Activated CD4-positive, alpha-beta memory T cell treated with anti-CD3 and anti-CD28 coated beads, Interleukin-2, amount 10 ng/mL, durations not matched to agents 7 days and 5 days (primary cell): ENCODE measurements at regions not wholly inside any gene's neighbourhood (a gene's known extent, or its start where the extent isn't known, plus 50 kb on each side); places are given as distances from the start of the nearest gene placed in this dataset.

Experiments used
- CTCF ChIA-PET: fragments of 350-600 bp; sonication (Branson Sonifier 250); formaldehyde crosslinking; loops from one replicate; lab custom pipeline; 2021; ENCODE audit warnings: antibody characterized with exemption, inconsistent platforms; lab: Charles Lee
- POLR2A ChIA-PET: fragments of 350-600 bp; sonication (Branson Sonifier 250); formaldehyde crosslinking; loops from one replicate; lab custom pipeline; 2021; ENCODE audit warnings: antibody characterized with exemption; lab: Charles Lee
- DNase-seq: peaks from one replicate; pipeline ENCODE4 v3.0.0-alpha.2; 2020
- H3K27ac Mint-ChIP-seq: one replicate; pipeline ENCODE4 v1.8.0; 2021; ENCODE audit warnings: mild to moderate bottlenecking, mixed read lengths
- H3K27me3 Mint-ChIP-seq: one replicate; pipeline ENCODE4 v1.8.0; 2021; ENCODE audit warnings: mixed read lengths
- H3K36me3 Mint-ChIP-seq: one replicate; pipeline ENCODE4 v1.8.0; 2021; ENCODE audit warnings: low read depth, mixed read lengths
- H3K4me1 Mint-ChIP-seq: one replicate; pipeline ENCODE4 v1.8.0; 2021; ENCODE audit warnings: mixed read lengths
- H3K4me3 Mint-ChIP-seq: one replicate; pipeline ENCODE4 v1.8.0; 2021; ENCODE audit warnings: mild to moderate bottlenecking, mixed read lengths
- H3K9me3 Mint-ChIP-seq: one replicate; pipeline ENCODE4 v1.8.0; 2021; ENCODE audit warnings: mixed read lengths

GRCh38 chr3:25272090-25272489, 156.0 kb upstream of the RARB start:
- Mint-ChIP-seq H3K27me3 (no peaks in the 10 kb centered on the region), H3K4me1 (no peaks in the 10 kb centered on the region), H3K36me3 (no peaks in the 10 kb centered on the region), H3K27ac (no peak overlapping the region), H3K9me3 (no peaks in the 10 kb centered on the region), H3K4me3 (no peak overlapping the region)
- no peak for DNase-seq
- CTCF ChIA-PET, result no interaction called here
- POLR2A ChIA-PET, result no interaction called here

- no peak for DNase-seq
- H3K4me1 Mint-ChIP-seq, result no peaks in the 10 kb centered on the region
- H3K9me3 Mint-ChIP-seq, result no peaks in the 10 kb centered on the region
- no peaks in the 10 kb centered on the region for H3K27me3 Mint-ChIP-seq
- H3K4me3 Mint-ChIP-seq, result no peak overlapping the region
- ChIA-PET CTCF (no interaction called here), POLR2A (no interaction called here)
- no peaks in the 10 kb centered on the region for H3K36me3 Mint-ChIP-seq
- no peak overlapping the region for H3K27ac Mint-ChIP-seq
Observed at GRCh38 chr3:25273582-25274171, 154.4 kb upstream of the RARB start.

GRCh38 chr3:25277503-25277902, 150.6 kb upstream of the RARB start:
- POLR2A ChIA-PET, result no interaction called here
- Mint-ChIP-seq H3K4me1 (no peaks in the 10 kb centered on the region), H3K27me3 (no peaks in the 10 kb centered on the region), H3K36me3 (no peaks in the 10 kb centered on the region), H3K27ac (no peak overlapping the region), H3K9me3 (peaks cover 1% of the 10 kb centered on the region), H3K4me3 (no peak overlapping the region)
- CTCF ChIA-PET, result no interaction called here
- no peak for DNase-seq

GRCh38 chr3:25281041-25281731, 146.9 kb upstream of the RARB start:
- POLR2A ChIA-PET, result no interaction called here
- CTCF ChIA-PET, result no interaction called here

GRCh38 chr3:25281732-25282126, 146.3 kb upstream of the RARB start:
- DNase-seq, result no peak
- CTCF ChIA-PET, result no interaction called here
- H3K4me3 Mint-ChIP-seq, result no peak overlapping the region

More at GRCh38 chr3:25281041-25281731, 146.9 kb upstream of the RARB start:
- Mint-ChIP-seq H3K9me3 (peaks cover 8% of the 10 kb centered on the region), H3K36me3 (no peaks in the 10 kb centered on the region), H3K27ac (no peak overlapping the region), H3K4me3 (no peak overlapping the region), H3K27me3 (no peaks in the 10 kb centered on the region), H3K4me1 (no peaks in the 10 kb centered on the region)
- DNase-seq, result no peak

GRCh38 chr3:25283613-25284012, 144.4 kb upstream of the RARB start:
- Mint-ChIP-seq H3K27me3 (no peaks in the 10 kb centered on the region), H3K4me1 (no peaks in the 10 kb centered on the region), H3K27ac (no peak overlapping the region), H3K9me3 (peaks cover 8% of the 10 kb centered on the region), H3K36me3 (no peaks in the 10 kb centered on the region), H3K4me3 (no peak overlapping the region)
- CTCF ChIA-PET, result no interaction called here
- no peak for DNase-seq
- POLR2A ChIA-PET, result no interaction called here

More at GRCh38 chr3:25281732-25282126, 146.3 kb upstream of the RARB start:
- no peak overlapping the region for H3K27ac Mint-ChIP-seq
- peaks cover 8% of the 10 kb centered on the region for H3K9me3 Mint-ChIP-seq
- H3K27me3 Mint-ChIP-seq, result no peaks in the 10 kb centered on the region
- POLR2A ChIA-PET, result no interaction called here
- no peaks in the 10 kb centered on the region for H3K4me1 Mint-ChIP-seq
- H3K36me3 Mint-ChIP-seq, result no peaks in the 10 kb centered on the region

GRCh38 chr3:25284249-25284648, 143.8 kb upstream of the RARB start:
- no peak overlapping the region for H3K27ac Mint-ChIP-seq
- H3K36me3 Mint-ChIP-seq, result no peaks in the 10 kb centered on the region
- no peak for DNase-seq
- peaks cover 8% of the 10 kb centered on the region for H3K9me3 Mint-ChIP-seq
- no peak overlapping the region for H3K4me3 Mint-ChIP-seq
- H3K27me3 Mint-ChIP-seq, result no peaks in the 10 kb centered on the region
- ChIA-PET POLR2A (no interaction called here), CTCF (no interaction called here)
- no peaks in the 10 kb centered on the region for H3K4me1 Mint-ChIP-seq

- CTCF ChIA-PET, result no interaction called here
Observed at GRCh38 chr3:25287291-25287884, 140.7 kb upstream of the RARB start.

GRCh38 chr3:25288413-25288812, 139.7 kb upstream of the RARB start:
- ChIA-PET CTCF (no interaction called here), POLR2A (no interaction called here)
- DNase-seq, result no peak
- no peaks in the 10 kb centered on the region for H3K4me1 Mint-ChIP-seq
- no peaks in the 10 kb centered on the region for H3K27me3 Mint-ChIP-seq
- peaks cover 6% of the 10 kb centered on the region for H3K9me3 Mint-ChIP-seq
- no peak overlapping the region for H3K27ac Mint-ChIP-seq
- H3K36me3 Mint-ChIP-seq, result no peaks in the 10 kb centered on the region
- H3K4me3 Mint-ChIP-seq, result no peak overlapping the region

More at GRCh38 chr3:25287291-25287884, 140.7 kb upstream of the RARB start:
- Mint-ChIP-seq H3K27ac (no peak overlapping the region), H3K4me3 (no peak overlapping the region), H3K27me3 (no peaks in the 10 kb centered on the region), H3K36me3 (no peaks in the 10 kb centered on the region), H3K4me1 (no peaks in the 10 kb centered on the region), H3K9me3 (peaks cover 6% of the 10 kb centered on the region)
- no peak for DNase-seq
- POLR2A ChIA-PET, result no interaction called here

- CTCF ChIA-PET, result no interaction called here
Observed at GRCh38 chr3:25289156-25289555, 138.9 kb upstream of the RARB start.

GRCh38 chr3:25289663-25290062, 138.4 kb upstream of the RARB start:
- Mint-ChIP-seq H3K36me3 (no peaks in the 10 kb centered on the region), H3K27me3 (no peaks in the 10 kb centered on the region), H3K27ac (no peak overlapping the region), H3K4me1 (no peaks in the 10 kb centered on the region), H3K9me3 (peaks cover 4% of the 10 kb centered on the region), H3K4me3 (no peak overlapping the region)
- CTCF ChIA-PET, result no interaction called here
- no peak for DNase-seq
- POLR2A ChIA-PET, result no interaction called here

More at GRCh38 chr3:25289156-25289555, 138.9 kb upstream of the RARB start:
- no peak overlapping the region for H3K27ac Mint-ChIP-seq
- H3K4me3 Mint-ChIP-seq, result no peak overlapping the region
- no peaks in the 10 kb centered on the region for H3K36me3 Mint-ChIP-seq
- POLR2A ChIA-PET, result no interaction called here
- H3K27me3 Mint-ChIP-seq, result no peaks in the 10 kb centered on the region
- H3K9me3 Mint-ChIP-seq, result peaks cover 4% of the 10 kb centered on the region
- no peaks in the 10 kb centered on the region for H3K4me1 Mint-ChIP-seq
- no peak for DNase-seq

- POLR2A ChIA-PET, result no interaction called here
- no peaks in the 10 kb centered on the region for H3K9me3 Mint-ChIP-seq
- no peaks in the 10 kb centered on the region for H3K27me3 Mint-ChIP-seq
- H3K4me1 Mint-ChIP-seq, result no peaks in the 10 kb centered on the region
- H3K4me3 Mint-ChIP-seq, result no peak overlapping the region
- CTCF ChIA-PET, result no interaction called here
- no peak overlapping the region for H3K27ac Mint-ChIP-seq
- H3K36me3 Mint-ChIP-seq, result no peaks in the 10 kb centered on the region
- no peak for DNase-seq
Observed at GRCh38 chr3:25291481-25291905, 136.6 kb upstream of the RARB start.

GRCh38 chr3:25292036-25292435, 136.0 kb upstream of the RARB start:
- CTCF ChIA-PET, result no interaction called here
- H3K27me3 Mint-ChIP-seq, result no peaks in the 10 kb centered on the region
- no peak overlapping the region for H3K27ac Mint-ChIP-seq

GRCh38 chr3:25292595-25292994, 135.5 kb upstream of the RARB start:
- CTCF ChIA-PET, result no interaction called here
- H3K27ac Mint-ChIP-seq, result no peak overlapping the region
- H3K9me3 Mint-ChIP-seq, result no peaks in the 10 kb centered on the region
- POLR2A ChIA-PET, result no interaction called here
- H3K4me3 Mint-ChIP-seq, result no peak overlapping the region
- no peak for DNase-seq
- no peaks in the 10 kb centered on the region for H3K27me3 Mint-ChIP-seq
- H3K36me3 Mint-ChIP-seq, result no peaks in the 10 kb centered on the region
- H3K4me1 Mint-ChIP-seq, result no peaks in the 10 kb centered on the region

More at GRCh38 chr3:25292036-25292435, 136.0 kb upstream of the RARB start:
- DNase-seq, result no peak
- Mint-ChIP-seq H3K4me1 (no peaks in the 10 kb centered on the region), H3K4me3 (no peak overlapping the region), H3K36me3 (no peaks in the 10 kb centered on the region), H3K9me3 (no peaks in the 10 kb centered on the region)
- POLR2A ChIA-PET, result no interaction called here
